ENCODE measurements at regions not wholly inside any gene's neighbourhood (a gene's known extent, or its start where the extent isn't known, plus 50 kb on each side); places are given as distances from the start of the nearest gene placed in this dataset.

DNA sequence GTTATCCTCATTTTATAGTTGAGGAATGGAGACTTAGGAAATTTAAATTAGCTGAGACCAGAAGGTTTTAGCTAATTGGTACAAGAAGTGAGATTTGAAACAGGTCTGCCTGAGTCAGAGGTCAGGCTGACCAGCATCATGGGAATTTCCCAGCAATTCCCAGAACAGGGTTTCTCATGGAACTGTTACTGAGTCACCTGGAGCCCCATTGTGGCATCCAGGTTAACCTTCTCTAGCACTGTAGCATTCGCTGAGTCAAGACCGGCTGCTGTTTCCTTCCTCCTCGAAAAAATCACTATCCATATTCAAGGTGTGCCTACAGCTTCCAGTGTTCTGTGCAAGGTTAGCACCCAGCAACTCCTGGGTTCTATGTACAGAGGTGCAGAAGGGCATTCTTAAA lies 238.0 kb upstream of the MAN1A1 start:
- H2BK5ac ChIP-seq (ENCODE audit: low read depth, low read length, poor library complexity, severe bottlenecking), result no peak overlapping the region
- no peak overlapping the region for H2BK20ac ChIP-seq (ENCODE audit: low read depth, low read length)
- dilution Hi-C loops (cut with HindIII; ENCODE audit: low sequenced_read_pairs, unreplicated experiment) (no loop called here), intact Hi-C loops (cut with micrococcal nuclease) (no loop called here), in situ Hi-C loops (cut with MboI; ENCODE audit: low sequenced_read_pairs) (no loop called here)
- H3K27ac ChIP-seq (ENCODE audit: insufficient read depth, low read length), result no peak overlapping the region
- no peak overlapping the region for H4K91ac ChIP-seq (ENCODE audit: insufficient read depth, low read depth, low read length)
- no peaks in the 10 kb centered on the region for H3K9me3 ChIP-seq (ENCODE audit: control insufficient read depth, insufficient read depth, low read length)
- H2AK9ac ChIP-seq (replicated peaks; ENCODE audit: low read depth, low read length, poor library complexity), result no peak overlapping the region
- no peaks in the 10 kb centered on the region for H3K79me1 ChIP-seq (ENCODE audit: low read depth in 1 of 2, low read length in 2 of 2)
- DNase-seq, result peak; percentile 51
- no peaks in the 10 kb centered on the region for H3K4me1 ChIP-seq (ENCODE audit: control insufficient read depth, insufficient read depth, low read length)
- no peak overlapping the region for H2BK120ac ChIP-seq (ENCODE audit: low read depth, low read length)
- no peak overlapping the region for H4K8ac ChIP-seq (ENCODE audit: low read depth in 2 of 2, low read length in 2 of 2)
- no peaks in the 10 kb centered on the region for H3K36me3 ChIP-seq (ENCODE audit: control insufficient read depth, insufficient read depth, low read length)
- H3K56ac ChIP-seq (ENCODE audit: extremely low read depth, insufficient read depth, low read length), result no peak overlapping the region
- no peak overlapping the region for H3K23ac ChIP-seq (ENCODE audit: low read depth, low read length)
- no peaks in the 10 kb centered on the region for H4K20me1 ChIP-seq (ENCODE audit: insufficient read depth, low read length)
- H3K4ac ChIP-seq (ENCODE audit: low read depth, low read length), result no peak overlapping the region
- no peak overlapping the region for H2AFZ ChIP-seq (replicated peaks; ENCODE audit: low read length, poor library complexity)
- no peaks in the 10 kb centered on the region for H3K9me1 ChIP-seq (ENCODE audit: insufficient read depth, low read length)
- no peak for ATAC-seq (ENCODE audit: low read depth)
- TF ChIP-seq MAZ (IDR thresholded peaks at IDR 0.05; ENCODE audit: borderline replicate concordance, low read depth, low read length) (no peak), FOS (IDR thresholded peaks at IDR 0.05; ENCODE audit: low read depth, low read length) (no peak), SMC3 (IDR thresholded peaks at IDR 0.05; ENCODE audit: low read depth, low read length) (no peak), RCOR1 (IDR thresholded peaks at IDR 0.05; ENCODE audit: insufficient replicate concordance, low read length) (no peak), MXI1 (IDR thresholded peaks at IDR 0.05; ENCODE audit: borderline replicate concordance, low read depth, low read length) (no peak), CHD1 (IDR thresholded peaks at IDR 0.05; ENCODE audit: low read depth, low read length) (no peak), RFX5 (IDR thresholded peaks at IDR 0.05; ENCODE audit: low read depth, low read length) (no peak), RAD21 (IDR thresholded peaks at IDR 0.05; ENCODE audit: low read length) (no peak), MAFK (IDR thresholded peaks at IDR 0.05; ENCODE audit: low read depth, low read length) (no peak), BHLHE40 (IDR thresholded peaks at IDR 0.05; ENCODE audit: low read depth, low read length) (no peak), POLR2A (IDR thresholded peaks at IDR 0.05; ENCODE audit: low read depth, low read length) (no peak), CEBPB (IDR thresholded peaks at IDR 0.05; ENCODE audit: low read depth, low read length) (no peak), NFE2L2 (IDR thresholded peaks at IDR 0.05; ENCODE audit: low read depth, low read length) (no peak)
- TF ChIP-seq, protein P1, sequence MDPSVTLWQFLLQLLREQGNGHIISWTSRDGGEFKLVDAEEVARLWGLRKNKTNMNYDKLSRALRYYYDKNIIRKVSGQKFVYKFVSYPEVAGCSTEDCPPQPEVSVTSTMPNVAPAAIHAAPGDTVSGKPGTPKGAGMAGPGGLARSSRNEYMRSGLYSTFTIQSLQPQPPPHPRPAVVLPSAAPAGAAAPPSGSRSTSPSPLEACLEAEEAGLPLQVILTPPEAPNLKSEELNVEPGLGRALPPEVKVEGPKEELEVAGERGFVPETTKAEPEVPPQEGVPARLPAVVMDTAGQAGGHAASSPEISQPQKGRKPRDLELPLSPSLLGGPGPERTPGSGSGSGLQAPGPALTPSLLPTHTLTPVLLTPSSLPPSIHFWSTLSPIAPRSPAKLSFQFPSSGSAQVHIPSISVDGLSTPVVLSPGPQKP (IDR thresholded peaks at IDR 0.05; ENCODE audit: borderline replicate concordance, low read depth, low read length), result no peak
- TF ChIP-seq, protein P2, sequence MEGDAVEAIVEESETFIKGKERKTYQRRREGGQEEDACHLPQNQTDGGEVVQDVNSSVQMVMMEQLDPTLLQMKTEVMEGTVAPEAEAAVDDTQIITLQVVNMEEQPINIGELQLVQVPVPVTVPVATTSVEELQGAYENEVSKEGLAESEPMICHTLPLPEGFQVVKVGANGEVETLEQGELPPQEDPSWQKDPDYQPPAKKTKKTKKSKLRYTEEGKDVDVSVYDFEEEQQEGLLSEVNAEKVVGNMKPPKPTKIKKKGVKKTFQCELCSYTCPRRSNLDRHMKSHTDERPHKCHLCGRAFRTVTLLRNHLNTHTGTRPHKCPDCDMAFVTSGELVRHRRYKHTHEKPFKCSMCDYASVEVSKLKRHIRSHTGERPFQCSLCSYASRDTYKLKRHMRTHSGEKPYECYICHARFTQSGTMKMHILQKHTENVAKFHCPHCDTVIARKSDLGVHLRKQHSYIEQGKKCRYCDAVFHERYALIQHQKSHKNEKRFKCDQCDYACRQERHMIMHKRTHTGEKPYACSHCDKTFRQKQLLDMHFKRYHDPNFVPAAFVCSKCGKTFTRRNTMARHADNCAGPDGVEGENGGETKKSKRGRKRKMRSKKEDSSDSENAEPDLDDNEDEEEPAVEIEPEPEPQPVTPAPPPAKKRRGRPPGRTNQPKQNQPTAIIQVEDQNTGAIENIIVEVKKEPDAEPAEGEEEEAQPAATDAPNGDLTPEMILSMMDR (conservative IDR thresholded peaks at IDR 0.05; ENCODE audit: low read depth, low read length), result no peak
- TF ChIP-seq, protein P3, sequence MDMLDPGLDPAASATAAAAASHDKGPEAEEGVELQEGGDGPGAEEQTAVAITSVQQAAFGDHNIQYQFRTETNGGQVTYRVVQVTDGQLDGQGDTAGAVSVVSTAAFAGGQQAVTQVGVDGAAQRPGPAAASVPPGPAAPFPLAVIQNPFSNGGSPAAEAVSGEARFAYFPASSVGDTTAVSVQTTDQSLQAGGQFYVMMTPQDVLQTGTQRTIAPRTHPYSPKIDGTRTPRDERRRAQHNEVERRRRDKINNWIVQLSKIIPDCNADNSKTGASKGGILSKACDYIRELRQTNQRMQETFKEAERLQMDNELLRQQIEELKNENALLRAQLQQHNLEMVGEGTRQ (IDR thresholded peaks at IDR 0.05; ENCODE audit: low read depth, low read length), result no peak
- no CpG with 5 or more reads among the region's 3 CpGs for WGBS, 2 experiments (ENCODE audit: extremely low coverage in 2 of 2, insufficient read length in 1 of 2)
- no peak overlapping the region for H3K9ac ChIP-seq (ENCODE audit: low read depth, low read length)
- H3K27me3 ChIP-seq (ENCODE audit: control insufficient read depth, insufficient read depth, low read length), result no peaks in the 10 kb centered on the region
- H4K5ac ChIP-seq (ENCODE audit: low read depth, low read length), result no peak overlapping the region
- ChIA-PET POLR2A (ENCODE audit: unreplicated experiment) (no interaction called here), CTCF (no interaction called here)
- H3K4me3 ChIP-seq (ENCODE audit: insufficient read depth, low read depth, low read length), result no peak overlapping the region
- no peak overlapping the region for H3K4me2 ChIP-seq (ENCODE audit: low read depth, low read length)
- H2BK15ac ChIP-seq (ENCODE audit: low read depth, low read length), result no peak overlapping the region
- H3K18ac ChIP-seq (ENCODE audit: low read depth, low read length), result no peak overlapping the region
- H2AK5ac ChIP-seq (ENCODE audit: low read depth, low read length), result no peak overlapping the region
- BruUV-seq (replicated peaks), result no TSS peak
- H3K14ac ChIP-seq (replicated peaks; ENCODE audit: low read depth, low read length), result no peak overlapping the region

All from IMR-90 (cell line).